Stomach (tissue), 8 donors: ENCODE measurements at regions not wholly inside any gene's neighbourhood (a gene's known extent, or its start where the extent isn't known, plus 50 kb on each side); places are given as distances from the start of the nearest gene placed in this dataset.

Experiments used
- DNase-seq, 2 donors: peaks; one replicate each; pipeline versions ENCODE4 v3.0.0 to v3.0.0-alpha.2; 2013 to 2019
- H3K27ac ChIP-seq, 5 donors: fragments of 200-600 bp in 4 of 5; sonication (generic) in 4 of 5; one replicate each; pipeline ENCODE4 v1.5.1; 2013 to 2019; ENCODE audit warnings: mild to moderate bottlenecking in 1 of 5, moderate library complexity in 1 of 5
- H3K27me3 ChIP-seq, 3 donors: fragments of 200-600 bp; sonication (generic); one replicate each; pipeline ENCODE4 v1.5.1; 2017 to 2019; ENCODE audit warnings: mixed run types in 1 of 3
- H3K36me3 ChIP-seq, 4 donors: fragments of 200-600 bp; sonication (generic); 1 replicate in 3 of 4; 2 replicates in 1 of 4; pipeline ENCODE4 v1.5.1; 2016 to 2019
- H3K4me1 ChIP-seq, 4 donors: fragments of 200-600 bp; sonication (generic); one replicate each; pipeline ENCODE4 v1.5.1; 2016 to 2019
- H3K4me3 ChIP-seq, 4 donors: fragments of 200-600 bp; sonication (generic) in 3 of 4; one replicate each; pipeline ENCODE4 v1.5.1; 2016 to 2019; ENCODE audit warnings: mild to moderate bottlenecking in 1 of 4
- H3K9me3 ChIP-seq, 4 donors: fragments of 200-600 bp; sonication (generic); one replicate each; pipeline ENCODE4 v1.5.1; 2016 to 2019
- CTCF ChIP-seq, 7 experiments: fragments of 450-650 bp in 4 of 7; fragments of 200-600 bp in 3 of 7; sonication (generic) in 3 of 7; IDR thresholded peaks; one replicate each; pipeline ENCODE4 v1.5.1; 2016 to 2019; ENCODE audit warnings: antibody characterized with exemption in 7 of 7, control low read depth in 2 of 7, mild to moderate bottlenecking in 1 of 7
- EP300 ChIP-seq: sonication (generic); formaldehyde crosslinking; IDR thresholded peaks from one replicate; pipeline ENCODE4 v1.6.1; 2017; ENCODE audit warnings: antibody characterized with exemption
- POLR2A ChIP-seq, 4 donors: fragments of 450-650 bp; IDR thresholded peaks; one replicate each; pipeline ENCODE4 v1.6.1; 2016; ENCODE audit warnings: antibody characterized with exemption in 4 of 4, control low read depth in 2 of 4, mild to moderate bottlenecking in 1 of 4, moderate library complexity in 1 of 4
- POLR2AphosphoS5 ChIP-seq, 3 donors: sonication (generic); formaldehyde crosslinking; IDR thresholded peaks; one replicate each; pipeline ENCODE4 v1.6.1; 2016; ENCODE audit warnings: antibody characterized with exemption in 3 of 3
- WGBS, 5 donors: extraction: QIAGEN DNeasy Blood & Tissue Kit in 3 of 5; methylation state at CpG; one replicate each; pipeline versions ENCODE4 v1.1.5 to v1.1.7; 2013 to 2018; 5-methylcytosine and 5-hydroxymethylcytosine counted together
- intact Hi-C: fragments of 100-400 bp; cut with DNase I; formaldehyde crosslinking; loops from one replicate; pipeline ENCODE4 v1.15.1; 2023; ENCODE audit warnings: low total_unique reads
- donor health status: healthy with polysubstance abuse.
- donor health status: Bipolar disorder and iron deficiency.
- donor health status: healthy.

DNA sequence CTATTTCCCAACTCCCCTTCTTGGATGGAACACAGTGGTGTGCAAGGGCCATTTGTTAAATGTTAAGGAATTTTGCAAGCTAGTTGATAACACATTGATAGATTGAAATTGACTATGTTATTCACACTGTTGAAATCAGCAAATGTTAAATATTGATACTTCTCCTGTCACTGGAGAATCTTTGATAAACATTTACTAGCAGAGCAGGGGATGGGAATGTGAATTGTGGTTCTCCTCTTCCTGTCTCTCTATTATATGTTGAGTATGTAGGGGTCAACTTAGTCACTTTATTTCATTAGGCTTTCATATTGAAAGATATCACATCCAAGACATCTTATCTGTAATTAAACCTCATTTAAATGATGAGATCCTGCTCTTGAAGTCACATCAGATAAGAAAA lies 533.9 kb downstream of the TLR4 start:
- no peak for DNase-seq
- peaks cover 0 to 33% (median 25%) of the 10 kb centered on the region in 4 donors for H3K9me3 ChIP-seq
- intact Hi-C loops = no loop called here

DNA sequence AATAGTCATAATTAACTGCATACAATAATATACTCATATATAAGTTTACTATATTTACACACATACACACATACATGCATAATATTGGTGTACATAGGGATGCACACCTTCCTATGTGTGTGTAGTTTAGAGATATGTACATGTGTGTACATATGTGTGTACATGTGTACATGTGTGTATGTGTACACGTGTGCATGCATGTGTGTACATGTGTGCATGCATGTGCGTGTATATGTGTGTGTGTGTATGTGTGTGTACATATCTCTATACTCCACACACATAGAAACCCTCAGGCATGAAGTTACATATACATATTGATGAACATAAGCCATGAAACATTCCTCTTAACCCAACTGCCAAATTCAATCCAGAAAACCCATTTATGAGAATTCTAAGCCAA lies 547.8 kb downstream of the TLR4 start:
- TF ChIP-seq POLR2AphosphoS5 (IDR thresholded peaks at IDR 0.05) (no peak), POLR2A (IDR thresholded peaks at IDR 0.05) (no peak), CTCF (IDR thresholded peaks at IDR 0.05) (no peak), EP300 (no peak)

More for the DNA sequence above, 533.9 kb downstream of the TLR4 start:
- no peak overlapping the region for H3K27ac ChIP-seq
- no peaks in the 10 kb centered on the region for H3K36me3 ChIP-seq
- H3K27me3 ChIP-seq = no peaks in the 10 kb centered on the region
- no peak for TF ChIP-seq EP300
- TF ChIP-seq CTCF (IDR thresholded peaks at IDR 0.05) = no peak
- no peak for TF ChIP-seq POLR2AphosphoS5 (IDR thresholded peaks at IDR 0.05)
- no peak for TF ChIP-seq POLR2A (IDR thresholded peaks at IDR 0.05)
- no peaks in the 10 kb centered on the region for H3K4me1 ChIP-seq
- H3K4me3 ChIP-seq = no peak overlapping the region

GRCh38 chr9:118262191-118262590 lies 558.0 kb downstream of the TLR4 start:
- H3K4me3 ChIP-seq = no peak overlapping the region
- H3K9me3 ChIP-seq = peaks cover 0 to 19% (median 10%) of the 10 kb centered on the region in 4 donors
- no peaks in the 10 kb centered on the region for H3K27me3 ChIP-seq
- DNase-seq = no peak
- intact Hi-C loops = no loop called here
- 83 to 90% (median 86%) methylated on average over 1 of the region's 1 CpG for WGBS, 5 donors
- H3K4me1 ChIP-seq = no peaks in the 10 kb centered on the region
- TF ChIP-seq POLR2AphosphoS5 (IDR thresholded peaks at IDR 0.05) = no peak
- TF ChIP-seq CTCF (IDR thresholded peaks at IDR 0.05) = no peak
- no peak for TF ChIP-seq EP300
- no peak for TF ChIP-seq POLR2A (IDR thresholded peaks at IDR 0.05)
- no peak overlapping the region for H3K27ac ChIP-seq
- H3K36me3 ChIP-seq = no peaks in the 10 kb centered on the region

More for the DNA sequence above, 547.8 kb downstream of the TLR4 start:
- Histone ChIP-seq H3K9me3 (peaks cover 0 to 17% (median 14%) of the 10 kb centered on the region in 4 donors), H3K4me1 (no peaks in the 10 kb centered on the region), H3K27me3 (no peaks in the 10 kb centered on the region), H3K27ac (no peak overlapping the region), H3K4me3 (no peak overlapping the region), H3K36me3 (no peaks in the 10 kb centered on the region)
- intact Hi-C loops = no loop called here
- DNase-seq = no peak
- 82 to 96% (median 91%) methylated on average over 2 of the region's 2 CpGs for whole genome bisulfite sequencing, 5 donors

- Histone ChIP-seq H3K36me3 (no peaks in the 10 kb centered on the region), H3K27me3 (no peaks in the 10 kb centered on the region), H3K9me3 (peaks cover 0 to 18% (median 10%) of the 10 kb centered on the region in 4 donors), H3K4me1 (no peaks in the 10 kb centered on the region), H3K27ac (no peak overlapping the region), H3K4me3 (no peak overlapping the region)
- intact Hi-C loops = no loop called here
- no peak for DNase-seq
- TF ChIP-seq EP300 (no peak), POLR2AphosphoS5 (IDR thresholded peaks at IDR 0.05) (no peak), CTCF (IDR thresholded peaks at IDR 0.05) (no peak), POLR2A (IDR thresholded peaks at IDR 0.05) (no peak)
Observed at GRCh38 chr9:118263949-118264348, 559.7 kb downstream of the TLR4 start.
